Nephron progenitor cell (in vitro differentiated cells): ENCODE measurements at regions not wholly inside any gene's neighbourhood (a gene's known extent, or its start where the extent isn't known, plus 50 kb on each side); places are given as distances from the start of the nearest gene placed in this dataset.

Experiments
- DNase-seq: peaks from one replicate; pipeline ENCODE4 v3.0.0; 2021
- H3K27ac Mint-ChIP-seq: 2 replicates; pipeline ENCODE4 v1.8.0; 2021; ENCODE audit warnings: mild to moderate bottlenecking, moderate library complexity, mixed read lengths
- H3K27me3 Mint-ChIP-seq: 2 replicates; pipeline ENCODE4 v1.8.0; 2021; ENCODE audit warnings: mild to moderate bottlenecking, low read depth, mixed read lengths; ENCODE audit not compliant: poor library complexity
- H3K36me3 Mint-ChIP-seq: 2 replicates; pipeline ENCODE4 v1.8.0; 2021; ENCODE audit warnings: low read depth, mixed read lengths
- H3K4me1 Mint-ChIP-seq: 2 replicates; pipeline ENCODE4 v1.8.0; 2021; ENCODE audit warnings: mixed read lengths
- H3K4me3 Mint-ChIP-seq: 2 replicates; pipeline ENCODE4 v1.8.0; 2021; ENCODE audit warnings: mild to moderate bottlenecking, moderate library complexity, mixed read lengths
- H3K9me3 Mint-ChIP-seq: 2 replicates; pipeline ENCODE4 v1.8.0; 2021; ENCODE audit warnings: mild to moderate bottlenecking, moderate library complexity, mixed read lengths
- CTCF ChIP-seq: fragments of 200-600 bp; sonication (generic); IDR thresholded peaks from 2 replicates; pipeline ENCODE4 v1.5.0; 2021; ENCODE audit warnings: antibody characterized with exemption

GRCh38 chr2:136490100-136490499 lies 275.2 kb upstream of the THSD7B start:
- no peak overlapping the region for H3K4me3 Mint-ChIP-seq
- H3K4me1 Mint-ChIP-seq, result peaks cover 19% of the 10 kb centered on the region
- H3K36me3 Mint-ChIP-seq, result no peaks in the 10 kb centered on the region
- peaks cover 6% of the 10 kb centered on the region for H3K9me3 Mint-ChIP-seq
- no peak overlapping the region for H3K27ac Mint-ChIP-seq
- DNase-seq, result no peak
- TF ChIP-seq CTCF, result no peak
- H3K27me3 Mint-ChIP-seq, result peaks cover 3% of the 10 kb centered on the region

- H3K27ac Mint-ChIP-seq, result peak overlapping the region; percentile 80
- H3K4me3 Mint-ChIP-seq, result no peak overlapping the region
- peaks cover 19% of the 10 kb centered on the region for H3K4me1 Mint-ChIP-seq
- peaks cover 3% of the 10 kb centered on the region for H3K27me3 Mint-ChIP-seq
- no peak for TF ChIP-seq CTCF
- H3K36me3 Mint-ChIP-seq, result no peaks in the 10 kb centered on the region
- DNase-seq, result no peak
- peaks cover 6% of the 10 kb centered on the region for H3K9me3 Mint-ChIP-seq
These were observed 277.9 kb upstream of the THSD7B start for GRCh38 chr2:136487421-136487820.

GRCh38 chr2:136486115-136486514 lies 279.2 kb upstream of the THSD7B start:
- H3K9me3 Mint-ChIP-seq, result peaks cover 6% of the 10 kb centered on the region
- H3K36me3 Mint-ChIP-seq, result no peaks in the 10 kb centered on the region
- no peaks in the 10 kb centered on the region for H3K27me3 Mint-ChIP-seq
- peaks cover 19% of the 10 kb centered on the region for H3K4me1 Mint-ChIP-seq
- no peak for TF ChIP-seq CTCF
- no peak for DNase-seq
- no peak overlapping the region for H3K4me3 Mint-ChIP-seq
- peak overlapping the region; percentile 52 for H3K27ac Mint-ChIP-seq

- H3K36me3 Mint-ChIP-seq, result no peaks in the 10 kb centered on the region
- no peak overlapping the region for H3K4me3 Mint-ChIP-seq
- peaks cover 19% of the 10 kb centered on the region for H3K9me3 Mint-ChIP-seq
- H3K27ac Mint-ChIP-seq, result no peak overlapping the region
- DNase-seq, result no peak
- no peak for TF ChIP-seq CTCF
- peaks cover 4% of the 10 kb centered on the region for H3K27me3 Mint-ChIP-seq
- peaks cover 18% of the 10 kb centered on the region for H3K4me1 Mint-ChIP-seq
These were observed 282.4 kb upstream of the THSD7B start for GRCh38 chr2:136482966-136483365.

- no peaks in the 10 kb centered on the region for H3K36me3 Mint-ChIP-seq
- no peak overlapping the region for H3K27ac Mint-ChIP-seq
These were observed 283.3 kb upstream of the THSD7B start for GRCh38 chr2:136482006-136482405.

More at GRCh38 chr2:136482006-136482405, 283.3 kb upstream of the THSD7B start:
- peaks cover 8% of the 10 kb centered on the region for H3K4me1 Mint-ChIP-seq
- H3K27me3 Mint-ChIP-seq, result peaks cover 4% of the 10 kb centered on the region
- no peak for TF ChIP-seq CTCF
- no peak overlapping the region for H3K4me3 Mint-ChIP-seq
- peaks cover 20% of the 10 kb centered on the region for H3K9me3 Mint-ChIP-seq
- DNase-seq, result no peak
